ENCODE measurements at regions not wholly inside any gene's neighbourhood (a gene's known extent, or its start where the extent isn't known, plus 50 kb on each side); places are given as distances from the start of the nearest gene placed in this dataset.

GRCh38 chr11:109140426-109140825 is 281.6 kb upstream of the C11orf87 start:
- intact Hi-C loops (cut with micrococcal nuclease) = no loop called here
- Mint-ChIP-seq H3K27ac (ENCODE audit: low read depth, unreplicated experiment) (peak overlapping the region; percentile 73), H3K9me3 (ENCODE audit: unreplicated experiment) (no peaks in the 10 kb centered on the region), H3K4me1 (ENCODE audit: insufficient read depth, unreplicated experiment) (peaks cover 9% of the 10 kb centered on the region), H3K4me3 (ENCODE audit: unreplicated experiment) (no peak overlapping the region), H3K36me3 (ENCODE audit: insufficient read depth, unreplicated experiment) (no peaks in the 10 kb centered on the region), H3K27me3 (ENCODE audit: insufficient read depth, unreplicated experiment) (no peaks in the 10 kb centered on the region)
- ChIA-PET CTCF (interaction anchor here (0.6 kb wide), 2 partner anchors 16 to 413 kb away, joined by 3 read pairs; no protein-coding TSS in a partner anchor), POLR2A (interaction anchor here (0.8 kb wide), 1 partner anchor 61 kb away, joined by 3 read pairs; no protein-coding TSS in a partner anchor)
- TF ChIP-seq CTCF (IDR thresholded peaks at IDR 0.05; ENCODE audit: unreplicated experiment) = no peak
- no peak for DNase-seq (ENCODE audit: unreplicated experiment)
- BruUV-seq (replicated peaks) = no TSS peak

- Mint-ChIP-seq H3K4me1 (ENCODE audit: insufficient read depth, unreplicated experiment) (peaks cover 9% of the 10 kb centered on the region), H3K9me3 (ENCODE audit: unreplicated experiment) (no peaks in the 10 kb centered on the region), H3K27me3 (ENCODE audit: insufficient read depth, unreplicated experiment) (no peaks in the 10 kb centered on the region), H3K27ac (ENCODE audit: low read depth, unreplicated experiment) (no peak overlapping the region), H3K4me3 (ENCODE audit: unreplicated experiment) (no peak overlapping the region), H3K36me3 (ENCODE audit: insufficient read depth, unreplicated experiment) (no peaks in the 10 kb centered on the region)
- ChIA-PET CTCF (interaction anchor here (0.6 kb wide), 3 partner anchors 17 to 478 kb away, joined by 3 read pairs; no protein-coding TSS in a partner anchor), POLR2A (interaction anchor here (0.8 kb wide), 1 partner anchor 61 kb away, joined by 3 read pairs; no protein-coding TSS in a partner anchor)
- no peak for TF ChIP-seq CTCF (IDR thresholded peaks at IDR 0.05; ENCODE audit: unreplicated experiment)
- no peak for DNase-seq (ENCODE audit: unreplicated experiment)
- intact Hi-C loops (cut with micrococcal nuclease) = no loop called here
- BruUV-seq (replicated peaks) = no TSS peak
These were observed 281.0 kb upstream of the C11orf87 start for GRCh38 chr11:109140857-109141515.

- POLR2A ChIA-PET = no interaction called here
- Mint-ChIP-seq H3K4me1 (ENCODE audit: insufficient read depth, unreplicated experiment) (no peaks in the 10 kb centered on the region), H3K4me3 (ENCODE audit: unreplicated experiment) (no peak overlapping the region), H3K27me3 (ENCODE audit: insufficient read depth, unreplicated experiment) (no peaks in the 10 kb centered on the region), H3K27ac (ENCODE audit: low read depth, unreplicated experiment) (no peak overlapping the region), H3K9me3 (ENCODE audit: unreplicated experiment) (no peaks in the 10 kb centered on the region), H3K36me3 (ENCODE audit: insufficient read depth, unreplicated experiment) (no peaks in the 10 kb centered on the region)
- BruUV-seq (replicated peaks) = no TSS peak
- TF ChIP-seq CTCF (IDR thresholded peaks at IDR 0.05; ENCODE audit: unreplicated experiment) = no peak
- CTCF ChIA-PET = no interaction called here
- no peak for DNase-seq (ENCODE audit: unreplicated experiment)
- intact Hi-C loops (cut with micrococcal nuclease) = no loop called here
These were observed 276.7 kb upstream of the C11orf87 start for GRCh38 chr11:109145287-109145686.

GRCh38 chr11:109147726-109148125 is 274.3 kb upstream of the C11orf87 start:
- ChIA-PET CTCF (interaction anchor here (0.6 kb wide), 1 partner anchor 503 kb away, joined by 3 read pairs; no protein-coding TSS in a partner anchor), POLR2A (interaction anchor here (1.3 kb wide), 1 partner anchor 19 kb away, joined by 3 read pairs; no protein-coding TSS in a partner anchor)
- TF ChIP-seq CTCF (IDR thresholded peaks at IDR 0.05; ENCODE audit: unreplicated experiment) = no peak
- no TSS peak for BruUV-seq (replicated peaks)
- no peak overlapping the region for H3K27ac Mint-ChIP-seq (ENCODE audit: low read depth, unreplicated experiment)
- H3K36me3 Mint-ChIP-seq (ENCODE audit: insufficient read depth, unreplicated experiment) = no peaks in the 10 kb centered on the region
- no peak overlapping the region for H3K4me3 Mint-ChIP-seq (ENCODE audit: unreplicated experiment)
- H3K9me3 Mint-ChIP-seq (ENCODE audit: unreplicated experiment) = no peaks in the 10 kb centered on the region
- DNase-seq (ENCODE audit: unreplicated experiment) = no peak
- no peaks in the 10 kb centered on the region for H3K4me1 Mint-ChIP-seq (ENCODE audit: insufficient read depth, unreplicated experiment)
- no peaks in the 10 kb centered on the region for H3K27me3 Mint-ChIP-seq (ENCODE audit: insufficient read depth, unreplicated experiment)
- intact Hi-C loops (cut with micrococcal nuclease) = no loop called here
